Stimulated activated memory B cell treated with anti-CD40 and anti-IgM and Interleukin-4, amounts not matched to agents 10 μg/mL and 1 μg/mL and 100 μg/mL, for 72 hours (primary cell): ENCODE measurements at regions not wholly inside any gene's neighbourhood (a gene's known extent, or its start where the extent isn't known, plus 50 kb on each side); places are given as distances from the start of the nearest gene placed in this dataset.

Experiments used
- ATAC-seq: fragments of 150-1000 bp; cut with Tn5 transposase; 2 replicates; pipeline ENCODE4 v1.10.0; 2021
- H3K27ac Mint-ChIP-seq: one replicate; pipeline ENCODE4 v1.8.0; 2022; ENCODE audit warnings: mild to moderate bottlenecking, mixed read lengths
- H3K27me3 Mint-ChIP-seq: one replicate; pipeline ENCODE4 v1.8.0; 2022; ENCODE audit warnings: mixed read lengths
- H3K36me3 Mint-ChIP-seq: one replicate; pipeline ENCODE4 v1.8.0; 2022; ENCODE audit warnings: mixed read lengths
- H3K4me1 Mint-ChIP-seq: one replicate; pipeline ENCODE4 v1.8.0; 2022; ENCODE audit warnings: mixed read lengths
- H3K4me3 Mint-ChIP-seq: one replicate; pipeline ENCODE4 v1.8.0; 2022; ENCODE audit warnings: mild to moderate bottlenecking, moderate library complexity, mixed read lengths
- H3K9me3 Mint-ChIP-seq: one replicate; pipeline ENCODE4 v1.8.0; 2022; ENCODE audit warnings: mixed read lengths

DNA sequence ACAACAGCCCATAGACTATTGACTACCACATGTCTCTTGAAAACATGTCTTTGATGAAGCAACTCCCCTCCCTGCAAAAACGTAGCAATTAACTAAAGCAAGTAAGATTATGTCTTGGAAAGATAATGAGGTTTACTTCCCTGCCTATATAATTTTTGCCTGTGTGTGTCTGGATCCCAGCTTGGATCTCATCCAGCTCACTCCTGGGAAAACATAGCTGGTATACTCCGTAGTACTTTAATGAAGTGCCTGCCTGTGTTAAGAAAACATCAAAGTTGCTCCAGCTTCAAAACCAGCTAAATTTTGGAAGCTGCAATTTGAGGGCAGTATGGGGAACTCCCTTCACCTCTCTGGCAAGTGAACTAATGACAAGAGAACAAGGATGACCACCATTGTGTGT, 182.6 kb upstream of the C9orf72 start:
- Mint-ChIP-seq H3K27me3 (no peaks in the 10 kb centered on the region), H3K27ac (no peak overlapping the region)
- ATAC-seq = no peak

DNA sequence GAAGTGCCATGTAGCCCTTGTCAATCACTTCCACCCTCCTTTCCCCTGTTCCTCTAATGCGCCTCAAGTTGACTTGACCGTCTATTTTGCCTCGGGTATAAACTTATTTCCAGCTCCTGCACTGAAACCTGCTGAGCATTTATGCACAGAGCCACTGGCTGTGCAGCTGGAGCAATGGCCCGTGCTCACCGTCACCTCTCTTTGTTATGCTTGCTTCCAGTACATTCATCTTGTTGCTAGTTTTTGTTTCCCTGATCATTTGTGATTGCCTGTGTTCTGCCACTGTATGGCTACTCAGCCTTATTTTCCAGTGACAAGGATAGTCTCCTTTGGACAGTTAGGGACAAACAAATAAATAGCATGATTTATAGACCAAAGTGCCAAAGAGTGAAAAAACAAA, 183.1 kb upstream of the C9orf72 start:
- no peaks in the 10 kb centered on the region for H3K4me1 Mint-ChIP-seq
- H3K27me3 Mint-ChIP-seq = no peaks in the 10 kb centered on the region
- no peak overlapping the region for H3K27ac Mint-ChIP-seq
- H3K9me3 Mint-ChIP-seq = no peaks in the 10 kb centered on the region
- no peak for ATAC-seq
- no peak overlapping the region for H3K4me3 Mint-ChIP-seq
- no peaks in the 10 kb centered on the region for H3K36me3 Mint-ChIP-seq

More for the DNA sequence above, 182.6 kb upstream of the C9orf72 start:
- Mint-ChIP-seq H3K36me3 (no peaks in the 10 kb centered on the region), H3K4me3 (no peak overlapping the region), H3K4me1 (no peaks in the 10 kb centered on the region), H3K9me3 (no peaks in the 10 kb centered on the region)

DNA sequence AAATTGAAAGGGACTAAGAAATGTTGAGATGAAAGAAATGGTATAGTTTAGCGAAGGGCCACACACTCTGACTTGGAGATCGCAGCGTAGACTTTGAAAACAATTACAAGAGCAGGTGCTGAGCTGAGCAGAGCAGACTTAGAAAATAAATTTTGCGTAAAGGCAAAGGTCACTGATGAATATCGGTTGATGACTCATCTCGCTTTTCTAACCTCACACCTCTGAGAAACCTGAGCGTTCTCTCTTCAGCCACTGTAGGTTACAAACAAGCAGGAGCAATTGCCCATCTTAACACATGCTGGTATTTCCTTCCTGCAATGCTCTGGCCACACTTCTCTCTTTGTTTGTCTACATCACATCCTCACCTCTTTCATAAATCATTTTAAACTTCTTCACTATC, 190.6 kb upstream of the C9orf72 start:
- ATAC-seq = no peak
- Mint-ChIP-seq H3K36me3 (no peaks in the 10 kb centered on the region), H3K9me3 (no peaks in the 10 kb centered on the region), H3K27ac (no peak overlapping the region), H3K27me3 (peaks cover 17% of the 10 kb centered on the region), H3K4me3 (no peak overlapping the region), H3K4me1 (no peaks in the 10 kb centered on the region)

DNA sequence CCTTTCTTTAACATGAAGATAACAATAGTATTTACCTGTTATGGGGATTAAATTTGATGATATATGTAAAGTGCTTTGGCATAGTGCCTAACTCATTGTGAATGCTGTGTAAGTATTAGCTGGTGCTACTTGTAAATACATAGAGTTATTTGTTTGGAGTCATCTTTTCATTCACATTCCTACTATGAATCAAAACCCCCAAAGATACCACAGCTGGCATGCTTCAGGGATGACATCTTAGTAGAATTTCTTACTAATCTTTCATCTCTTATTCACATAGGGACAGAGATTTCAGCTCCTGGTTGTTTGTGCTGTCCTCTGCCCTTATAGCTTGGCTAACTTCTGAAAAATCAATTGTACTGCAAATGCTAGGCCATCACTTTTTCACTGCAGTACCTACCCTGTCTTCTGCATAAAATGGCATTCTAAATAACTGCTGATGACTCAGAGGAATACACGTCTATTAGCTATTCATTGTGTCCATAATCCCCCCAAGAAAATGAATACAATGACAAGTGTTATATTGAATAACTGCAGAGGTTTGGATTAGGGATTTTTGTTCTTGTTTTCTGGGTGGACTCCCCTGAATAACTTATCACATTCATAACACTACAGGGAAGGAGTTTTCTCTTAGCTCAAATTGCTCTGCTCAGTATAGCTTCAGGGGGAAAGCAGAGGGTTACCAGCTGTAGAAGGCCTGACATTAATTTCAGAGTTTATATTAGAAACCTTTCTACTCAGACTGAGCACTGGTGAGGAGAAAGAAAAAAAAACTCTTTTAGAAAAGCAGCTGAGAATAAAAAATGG, 192.2 kb upstream of the C9orf72 start:
- H3K4me1 Mint-ChIP-seq = no peaks in the 10 kb centered on the region
- H3K27ac Mint-ChIP-seq = no peak overlapping the region
- H3K4me3 Mint-ChIP-seq = no peak overlapping the region
- peaks cover 17% of the 10 kb centered on the region for H3K27me3 Mint-ChIP-seq
- no peaks in the 10 kb centered on the region for H3K36me3 Mint-ChIP-seq
- H3K9me3 Mint-ChIP-seq = no peaks in the 10 kb centered on the region
- no peak for ATAC-seq

DNA sequence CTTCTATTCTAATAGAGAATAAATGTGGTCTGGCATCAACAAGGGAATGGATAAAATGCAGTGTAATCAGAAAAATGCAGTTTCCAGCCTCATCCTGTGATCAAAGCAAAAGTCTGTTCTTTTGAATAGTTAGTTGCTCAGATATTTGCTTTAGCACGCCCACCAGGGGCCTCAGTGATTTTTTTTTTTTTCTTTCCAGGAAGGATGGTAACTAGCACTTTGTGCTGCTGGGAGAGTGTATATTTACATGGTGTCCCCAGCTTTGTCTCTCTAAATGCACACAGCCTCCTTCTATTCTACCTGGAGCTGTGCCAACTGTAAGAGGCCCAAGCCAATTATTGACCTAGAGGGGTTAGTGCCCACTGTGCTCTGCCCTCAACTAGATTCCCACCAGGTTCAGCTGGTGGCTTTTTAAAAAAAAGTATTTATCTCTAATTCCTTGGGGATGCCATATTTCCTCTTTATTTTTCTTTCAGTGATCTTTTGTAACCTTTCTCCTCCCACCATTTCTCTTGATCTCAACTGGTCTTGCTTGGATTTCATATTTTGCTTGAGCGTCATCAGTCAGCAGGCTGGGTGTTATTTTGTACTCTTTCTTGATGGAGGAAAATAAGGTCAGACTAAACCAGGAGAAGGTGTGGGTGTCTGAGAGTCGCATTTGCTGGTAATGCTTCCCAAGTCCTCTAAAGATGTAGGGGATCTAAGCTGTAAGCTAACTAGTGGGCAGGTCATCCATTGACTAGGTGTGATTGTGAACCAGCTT, 193.0 kb upstream of the C9orf72 start:
- no peak overlapping the region for H3K27ac Mint-ChIP-seq
- no peaks in the 10 kb centered on the region for H3K9me3 Mint-ChIP-seq
- no peak overlapping the region for H3K4me3 Mint-ChIP-seq
- H3K4me1 Mint-ChIP-seq = no peaks in the 10 kb centered on the region
- no peak for ATAC-seq
- peaks cover 17% of the 10 kb centered on the region for H3K27me3 Mint-ChIP-seq
- H3K36me3 Mint-ChIP-seq = no peaks in the 10 kb centered on the region

DNA sequence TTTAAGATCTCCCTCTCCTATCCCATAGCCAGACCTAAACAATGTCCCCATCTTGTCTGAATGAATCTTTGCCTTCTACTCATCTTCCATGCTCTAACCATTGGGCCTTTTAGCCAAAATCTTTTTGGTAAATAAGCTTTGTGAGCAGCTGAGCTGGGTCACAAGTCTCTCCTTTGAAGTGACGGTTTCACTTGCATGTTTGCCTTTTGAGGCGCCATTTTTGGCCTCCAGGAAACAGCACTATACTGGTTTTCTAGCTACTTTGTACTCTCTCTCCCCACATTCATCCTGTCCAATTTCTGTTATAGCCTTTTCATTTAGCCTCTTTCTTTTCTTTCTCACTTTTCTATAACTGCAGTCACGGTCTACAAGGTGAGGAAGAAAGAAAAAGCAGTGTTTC, 195.5 kb upstream of the C9orf72 start:
- Mint-ChIP-seq H3K4me3 (no peak overlapping the region), H3K36me3 (no peaks in the 10 kb centered on the region), H3K9me3 (no peaks in the 10 kb centered on the region), H3K27ac (no peak overlapping the region), H3K4me1 (no peaks in the 10 kb centered on the region), H3K27me3 (peaks cover 17% of the 10 kb centered on the region)
- ATAC-seq = no peak

DNA sequence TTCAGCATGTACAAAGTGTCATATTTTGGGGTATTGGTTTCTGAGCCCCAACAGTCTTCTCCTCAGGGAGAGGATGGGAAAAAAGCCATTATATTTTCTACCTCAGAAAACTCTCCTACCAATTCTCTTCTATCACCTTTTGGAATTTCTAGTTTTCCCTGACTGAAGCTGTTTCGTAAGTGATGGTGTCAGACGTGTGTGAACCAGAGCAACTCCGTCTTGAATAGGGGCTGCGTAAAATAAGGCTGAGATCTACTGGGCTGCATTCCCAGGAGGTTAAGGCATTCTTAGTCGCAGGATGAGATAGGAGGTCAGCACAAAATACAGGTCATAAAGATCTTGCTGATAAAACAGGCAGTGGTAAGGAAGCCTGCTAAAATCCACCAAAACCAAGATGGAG, 197.3 kb upstream of the C9orf72 start:
- no peak overlapping the region for H3K4me3 Mint-ChIP-seq
- H3K27ac Mint-ChIP-seq = no peak overlapping the region
- no peaks in the 10 kb centered on the region for H3K9me3 Mint-ChIP-seq
- no peaks in the 10 kb centered on the region for H3K4me1 Mint-ChIP-seq
- ATAC-seq = no peak
- H3K36me3 Mint-ChIP-seq = no peaks in the 10 kb centered on the region
- peaks cover 17% of the 10 kb centered on the region for H3K27me3 Mint-ChIP-seq

DNA sequence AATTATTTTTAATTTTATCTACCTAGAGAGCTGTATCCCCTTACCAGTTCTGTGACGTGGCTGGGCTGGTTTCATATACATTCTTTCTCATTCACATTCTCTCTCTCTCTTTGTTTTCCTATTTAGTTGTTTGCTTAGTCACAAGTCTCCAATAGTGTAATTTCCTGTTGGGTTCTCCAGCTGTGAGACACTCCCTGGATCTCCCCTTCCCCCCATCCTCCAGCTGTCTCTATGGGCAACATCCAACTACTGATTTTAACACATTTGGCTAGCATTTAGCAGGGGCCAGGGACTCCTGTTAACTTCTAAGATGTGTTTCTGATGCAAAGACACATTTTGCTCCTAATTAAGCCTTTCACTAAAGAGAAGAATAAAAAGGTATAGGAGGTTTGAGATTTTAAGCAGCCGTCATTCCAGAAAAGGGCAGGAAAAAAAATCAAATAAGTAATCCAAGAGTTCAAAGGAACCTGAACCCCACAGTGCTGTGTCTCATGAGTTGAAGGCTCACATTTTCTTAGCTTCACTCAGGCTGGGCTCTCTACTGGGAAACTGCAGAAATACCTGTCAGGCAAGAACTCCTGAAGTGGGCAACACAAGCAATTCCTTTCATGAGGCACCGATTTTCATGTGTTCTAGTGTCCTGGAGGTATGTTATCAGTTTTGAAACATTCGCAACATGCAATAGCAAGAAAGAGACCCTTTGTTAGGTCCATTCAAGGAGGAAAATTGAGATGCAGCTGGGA, 198.7 kb upstream of the C9orf72 start:
- no peak for ATAC-seq
- H3K9me3 Mint-ChIP-seq = no peaks in the 10 kb centered on the region
- no peaks in the 10 kb centered on the region for H3K36me3 Mint-ChIP-seq
- H3K4me3 Mint-ChIP-seq = no peak overlapping the region
- no peaks in the 10 kb centered on the region for H3K4me1 Mint-ChIP-seq
- H3K27me3 Mint-ChIP-seq = peaks cover 6% of the 10 kb centered on the region
- H3K27ac Mint-ChIP-seq = no peak overlapping the region

DNA sequence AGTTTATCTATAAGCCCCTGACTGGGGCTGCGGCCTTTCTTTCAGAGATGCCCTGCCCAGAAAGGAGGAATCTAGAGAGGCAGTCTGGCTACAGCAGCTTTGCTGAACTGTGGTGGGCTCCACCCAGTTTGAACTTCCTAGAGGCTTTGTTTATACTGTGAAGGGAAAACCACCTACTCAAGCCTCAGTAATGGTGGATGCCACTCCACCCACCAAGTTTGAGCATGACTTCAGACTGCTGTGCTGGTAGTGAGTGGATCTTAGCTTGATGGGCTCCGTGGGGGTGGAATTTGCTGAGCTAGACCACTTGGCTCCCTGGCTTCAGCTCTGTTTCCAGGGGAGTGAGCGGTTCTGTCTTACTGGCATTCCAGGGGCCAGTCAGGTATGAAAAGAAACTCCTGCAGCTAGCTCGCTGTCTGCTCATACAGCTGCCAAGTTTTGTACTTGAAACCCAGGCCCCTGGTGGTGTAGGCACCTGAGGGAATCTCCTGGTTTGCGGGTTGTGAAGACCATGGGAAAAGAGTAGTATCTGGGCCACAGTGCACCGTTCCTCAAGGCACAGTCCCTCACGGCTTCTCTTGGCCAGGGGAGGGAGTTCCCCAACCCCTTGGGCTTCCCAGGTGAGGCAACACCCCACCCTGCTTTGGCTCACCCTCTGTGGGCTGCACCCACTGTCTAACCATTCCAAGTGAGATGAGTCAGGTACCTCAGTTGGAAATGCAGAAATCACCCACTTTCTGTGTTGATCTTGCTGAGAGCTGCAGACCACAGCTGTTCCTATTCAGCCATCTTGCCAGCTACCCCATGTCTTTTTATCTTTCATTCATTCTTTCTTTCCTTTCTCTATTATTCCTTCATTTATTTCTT, 211.8 kb upstream of the C9orf72 start:
- H3K27ac Mint-ChIP-seq = no peak overlapping the region
- ATAC-seq = no peak
- H3K9me3 Mint-ChIP-seq = peaks cover 19% of the 10 kb centered on the region
- no peaks in the 10 kb centered on the region for H3K36me3 Mint-ChIP-seq
- H3K27me3 Mint-ChIP-seq = no peaks in the 10 kb centered on the region
- no peaks in the 10 kb centered on the region for H3K4me1 Mint-ChIP-seq
- H3K4me3 Mint-ChIP-seq = no peak overlapping the region

DNA sequence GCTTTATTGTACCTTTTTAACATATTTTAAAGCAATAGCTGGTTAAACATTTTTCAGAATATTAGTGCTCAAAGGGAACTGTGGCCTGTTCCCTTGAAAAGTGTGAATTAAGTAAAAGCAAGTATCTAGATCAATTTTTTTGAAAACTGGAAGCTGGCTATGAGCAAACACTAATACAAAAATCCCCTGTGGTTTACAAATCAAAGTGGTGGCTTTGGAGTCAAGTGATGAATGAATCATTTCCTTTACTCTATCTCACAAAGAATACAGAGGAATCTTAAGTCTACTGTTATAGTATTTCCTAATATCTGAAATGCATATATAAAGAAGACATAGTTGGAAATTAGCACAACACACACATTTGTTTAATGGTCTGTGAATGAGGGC, 212.4 kb upstream of the C9orf72 start:
- H3K27ac Mint-ChIP-seq = no peak overlapping the region
- H3K4me3 Mint-ChIP-seq = no peak overlapping the region
- no peak for ATAC-seq
- no peaks in the 10 kb centered on the region for H3K36me3 Mint-ChIP-seq
- no peaks in the 10 kb centered on the region for H3K4me1 Mint-ChIP-seq
- H3K27me3 Mint-ChIP-seq = no peaks in the 10 kb centered on the region
- H3K9me3 Mint-ChIP-seq = peaks cover 19% of the 10 kb centered on the region

DNA sequence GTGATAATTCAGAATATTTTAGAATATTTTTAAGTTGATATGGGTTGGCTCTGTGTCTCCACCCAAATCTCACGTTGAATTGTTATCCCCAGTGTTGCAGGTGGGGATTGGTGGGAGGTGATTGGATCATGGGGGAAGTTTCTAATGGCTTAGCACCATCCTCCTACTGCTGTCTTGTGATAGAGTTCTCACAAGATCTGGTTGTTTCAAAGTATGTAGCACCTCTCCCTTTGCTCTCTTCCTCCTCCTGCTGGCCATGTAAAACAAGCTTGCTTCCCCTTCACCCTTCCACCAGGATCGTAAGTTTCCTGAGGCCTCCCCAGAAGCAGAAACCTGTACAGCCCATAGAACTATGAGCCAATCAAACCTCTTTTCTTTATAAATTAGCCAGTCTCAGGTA, 214.6 kb upstream of the C9orf72 start:
- ATAC-seq = no peak
- Mint-ChIP-seq H3K4me3 (no peak overlapping the region), H3K36me3 (no peaks in the 10 kb centered on the region), H3K27ac (no peak overlapping the region), H3K9me3 (peaks cover 15% of the 10 kb centered on the region), H3K27me3 (no peaks in the 10 kb centered on the region), H3K4me1 (no peaks in the 10 kb centered on the region)

DNA sequence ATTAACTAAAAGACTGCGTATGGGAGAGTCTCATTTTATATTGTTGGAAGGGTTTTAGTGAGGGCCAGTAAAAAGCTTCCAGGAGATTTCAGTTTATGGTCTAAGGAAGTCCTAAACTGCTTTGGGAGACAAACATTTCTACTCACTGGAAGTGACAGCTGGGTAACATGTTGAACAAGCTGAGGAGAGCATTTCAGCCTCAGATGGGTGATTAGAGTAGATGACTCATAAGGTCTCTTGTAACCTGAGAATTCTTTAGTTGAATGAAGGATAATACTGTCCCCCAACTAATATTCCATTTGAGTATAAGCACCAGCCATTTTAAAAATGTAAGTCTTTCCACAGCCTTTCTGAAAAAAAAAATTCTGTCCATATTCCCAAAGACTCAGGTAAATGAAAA, 218.0 kb upstream of the C9orf72 start:
- Mint-ChIP-seq H3K27ac (no peak overlapping the region), H3K9me3 (peaks cover 11% of the 10 kb centered on the region), H3K36me3 (no peaks in the 10 kb centered on the region), H3K4me1 (no peaks in the 10 kb centered on the region), H3K4me3 (no peak overlapping the region), H3K27me3 (no peaks in the 10 kb centered on the region)
- no peak for ATAC-seq

DNA sequence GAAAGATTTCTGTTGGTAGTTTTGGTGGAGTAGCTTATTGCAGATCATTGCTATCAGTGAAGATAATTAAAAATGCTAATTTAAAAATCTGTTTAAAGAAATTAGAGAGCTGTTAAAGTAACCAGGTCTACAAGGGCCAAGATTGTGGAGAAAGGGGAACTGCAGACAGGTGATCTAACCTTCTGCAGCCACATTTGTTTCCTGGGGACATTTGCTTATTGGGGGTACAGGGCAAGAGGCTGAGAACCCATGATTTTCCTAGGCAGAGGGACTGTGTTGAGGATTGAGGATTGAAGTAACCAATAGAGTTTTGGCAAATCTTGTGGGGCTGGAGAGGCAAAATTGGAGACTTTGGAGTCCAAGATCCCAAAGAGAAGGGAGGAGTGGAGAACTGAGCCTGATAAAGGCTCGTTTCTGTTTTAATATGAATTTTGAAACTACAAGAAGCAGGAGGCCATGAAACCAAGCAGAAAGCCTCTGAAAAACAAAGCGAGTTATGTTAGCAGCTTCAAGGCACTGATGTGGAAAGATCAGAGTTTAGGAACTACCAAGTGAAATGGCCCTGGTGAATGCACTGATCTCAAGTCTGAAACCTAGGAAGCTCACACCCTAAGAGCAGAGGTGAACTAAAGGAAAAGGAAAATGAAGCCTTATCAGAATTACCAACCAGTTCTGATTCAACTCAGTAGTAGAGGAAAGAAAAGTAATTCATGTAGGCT, 219.8 kb upstream of the C9orf72 start:
- H3K4me1 Mint-ChIP-seq = no peaks in the 10 kb centered on the region
- H3K27me3 Mint-ChIP-seq = no peaks in the 10 kb centered on the region
- H3K4me3 Mint-ChIP-seq = no peak overlapping the region
- no peak overlapping the region for H3K27ac Mint-ChIP-seq
- no peaks in the 10 kb centered on the region for H3K36me3 Mint-ChIP-seq
- H3K9me3 Mint-ChIP-seq = peaks cover 10% of the 10 kb centered on the region
- no peak for ATAC-seq

DNA sequence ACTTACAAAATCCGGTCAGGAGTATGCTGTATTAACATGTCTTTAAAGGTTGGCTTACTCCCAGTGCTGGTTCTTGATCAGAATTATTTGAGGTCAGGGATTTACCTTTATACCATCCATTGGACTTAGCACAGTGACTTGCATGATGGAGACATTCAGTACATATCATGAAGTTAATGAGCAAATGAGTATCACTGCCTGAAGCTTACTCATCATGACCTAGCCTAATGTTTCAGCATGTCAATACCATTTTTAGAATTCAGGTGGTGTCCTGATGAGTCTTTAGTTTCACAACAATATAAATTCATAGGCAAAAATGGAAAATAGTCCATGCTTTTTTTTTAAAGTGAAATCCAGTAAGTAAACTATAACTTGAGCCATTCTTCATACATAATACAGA, 226.0 kb upstream of the C9orf72 start:
- Mint-ChIP-seq H3K9me3 (peaks cover 4% of the 10 kb centered on the region), H3K4me3 (no peak overlapping the region), H3K27ac (no peak overlapping the region), H3K36me3 (no peaks in the 10 kb centered on the region), H3K4me1 (no peaks in the 10 kb centered on the region), H3K27me3 (no peaks in the 10 kb centered on the region)
- ATAC-seq = no peak
